ENCODE measurements at regions not wholly inside any gene's neighbourhood (a gene's known extent, or its start where the extent isn't known, plus 50 kb on each side); places are given as distances from the start of the nearest gene placed in this dataset.

GRCh38 chr4:17045866-17046265 lies 147.4 kb upstream of the LDB2 start:
- Histone ChIP-seq H3K4me1 (no peaks in the 10 kb centered on the region), H3K27ac (no peak overlapping the region), H3K9me3 (peaks cover 0 to 6% (median 6%) of the 10 kb centered on the region in 4 donors), H3K36me3 (no peaks in the 10 kb centered on the region), H3K4me3 (no peak overlapping the region), H3K27me3 (no peaks in the 10 kb centered on the region)
- DNase-seq = no peak
- intact Hi-C loops (cut with DNase I; ENCODE audit: low total_unique reads) = no loop called here
- TF ChIP-seq POLR2AphosphoS5 (IDR thresholded peaks at IDR 0.05) (no peak), EP300 (IDR thresholded peaks at IDR 0.05) (no peak), POLR2A (IDR thresholded peaks at IDR 0.05) (no peak), CTCF (IDR thresholded peaks at IDR 0.05) (no peak)
- WGBS, 5 donors = 88 to 94% (median 92%) methylated on average over 7 of the region's 7 CpGs

- no peaks in the 10 kb centered on the region for H3K4me1 ChIP-seq
- no peaks in the 10 kb centered on the region for H3K27me3 ChIP-seq
- 65 to 76% (median 70%) methylated on average over 7 of the region's 7 CpGs for WGBS, 5 donors
- no peak overlapping the region for H3K27ac ChIP-seq
- DNase-seq = no peak
- intact Hi-C loops (cut with DNase I; ENCODE audit: low total_unique reads) = no loop called here
- H3K4me3 ChIP-seq = no peak overlapping the region
- TF ChIP-seq CTCF (IDR thresholded peaks at IDR 0.05) (no peak), POLR2AphosphoS5 (IDR thresholded peaks at IDR 0.05) (no peak), POLR2A (IDR thresholded peaks at IDR 0.05) (no peak), EP300 (IDR thresholded peaks at IDR 0.05) (no peak)
- H3K36me3 ChIP-seq = no peaks in the 10 kb centered on the region
- H3K9me3 ChIP-seq = no peaks in the 10 kb centered on the region
Observed at GRCh38 chr4:17038510-17039176, 140.2 kb upstream of the LDB2 start.

- TF ChIP-seq CTCF (IDR thresholded peaks at IDR 0.05) = no peak
- TF ChIP-seq EP300 (IDR thresholded peaks at IDR 0.05) = no peak
- TF ChIP-seq POLR2AphosphoS5 (IDR thresholded peaks at IDR 0.05) = no peak
- no peak for TF ChIP-seq POLR2A (IDR thresholded peaks at IDR 0.05)
- H3K27ac ChIP-seq = no peak overlapping the region
- no peaks in the 10 kb centered on the region for H3K9me3 ChIP-seq
- intact Hi-C loops (cut with DNase I; ENCODE audit: low total_unique reads) = no loop called here
- peak in 1 of 2 donors; percentile 14 for DNase-seq
- WGBS, 5 donors = 75 to 85% (median 84%) methylated on average over 5 of the region's 5 CpGs
- peaks cover 0 to 9% (median 0%) of the 10 kb centered on the region in 4 donors for H3K4me1 ChIP-seq
- H3K4me3 ChIP-seq = no peak overlapping the region
- H3K27me3 ChIP-seq = no peaks in the 10 kb centered on the region
- H3K36me3 ChIP-seq = no peaks in the 10 kb centered on the region
Observed at GRCh38 chr4:17033768-17034181, 135.3 kb upstream of the LDB2 start.

GRCh38 chr4:17033025-17033767 lies 134.8 kb upstream of the LDB2 start:
- Histone ChIP-seq H3K4me1 (peaks cover 0 to 9% (median 0%) of the 10 kb centered on the region in 4 donors), H3K36me3 (no peaks in the 10 kb centered on the region), H3K4me3 (no peak overlapping the region), H3K27me3 (no peaks in the 10 kb centered on the region), H3K27ac (no peak overlapping the region), H3K9me3 (no peaks in the 10 kb centered on the region)
- TF ChIP-seq EP300 (IDR thresholded peaks at IDR 0.05) (no peak), POLR2AphosphoS5 (IDR thresholded peaks at IDR 0.05) (no peak), POLR2A (IDR thresholded peaks at IDR 0.05) (no peak), CTCF (IDR thresholded peaks at IDR 0.05) (no peak)
- intact Hi-C loops (cut with DNase I; ENCODE audit: low total_unique reads) = no loop called here
- DNase-seq = no peak
- WGBS, 5 donors = 80 to 91% (median 89%) methylated on average over 3 of the region's 3 CpGs

Data from stomach (tissue), 8 donors.